B cell (primary cell): ENCODE measurements at regions not wholly inside any gene's neighbourhood (a gene's known extent, or its start where the extent isn't known, plus 50 kb on each side); places are given as distances from the start of the nearest gene placed in this dataset.

Experiments
- ATAC-seq: fragments of 200-7000 bp; cut with Tn5 transposase; one replicate; pipeline ENCODE4 v1.10.0; 2021; ENCODE audit warnings: low read depth, mild to moderate bottlenecking, moderate number of reproducible peaks, moderate library complexity
- CTCF ChIA-PET: fragments of 350-600 bp; sonication (Branson Sonifier 250); formaldehyde crosslinking; loops from one replicate; lab custom pipeline; 2021; ENCODE audit warnings: antibody characterized with exemption, inconsistent platforms; lab: Charles Lee
- POLR2A ChIA-PET: fragments of 350-600 bp; sonication (Branson Sonifier 250); formaldehyde crosslinking; loops from one replicate; lab custom pipeline; 2021; ENCODE audit warnings: antibody characterized with exemption; lab: Charles Lee
- DNase-seq: peaks from one replicate; pipeline ENCODE4 v3.0.0; 2013
- H2AFZ ChIP-seq: 2 replicates; pipeline ENCODE4 v1.6.1; 2012; ENCODE audit warnings: mild to moderate bottlenecking, low read depth, low read length; ENCODE audit not compliant: insufficient read depth, poor library complexity, severe bottlenecking
- H3K27ac ChIP-seq, 2 donors: 1 replicate in 1 of 2; 2 replicates in 1 of 2; pipeline ENCODE4 v1.5.1; 2012 to 2013; ENCODE audit warnings: low read length in 2 of 2, mild to moderate bottlenecking in 2 of 2, moderate library complexity in 1 of 2
- H3K27me3 ChIP-seq, 4 experiments: fragments of 200-600 bp in 1 of 4; sonication (generic) in 1 of 4; replicated peaks in 1 of 4; 1 replicate in 2 of 4; 2 replicates in 2 of 4; pipeline versions ENCODE4 v1.6.1 to v1.7.0; 2013 to 2016; ENCODE audit warnings: low read length in 3 of 4, mild to moderate bottlenecking in 2 of 4, mixed read lengths in 1 of 4, moderate library complexity in 1 of 4; ENCODE audit not compliant: insufficient read depth in 4 of 4, control insufficient read depth in 3 of 4; ENCODE audit errors: control extremely low read depth in 1 of 4
- H3K36me3 ChIP-seq, 2 experiments: replicated peaks in 1 of 2; 1 replicate in 1 of 2; 2 replicates in 1 of 2; pipeline versions ENCODE4 v1.6.1 to v1.7.1; 2013; ENCODE audit warnings: low read length in 1 of 2; ENCODE audit not compliant: insufficient read depth in 2 of 2, control insufficient read depth in 1 of 2; ENCODE audit errors: control extremely low read depth in 1 of 2, extremely low read depth in 1 of 2
- H3K4me1 ChIP-seq, 2 donors: fragments of 200-600 bp in 1 of 2; sonication (generic) in 1 of 2; 1 replicate in 1 of 2; 2 replicates in 1 of 2; pipeline versions ENCODE4 v1.5.1 to v1.6.1; 2013 to 2017; ENCODE audit warnings: low read length in 2 of 2; ENCODE audit not compliant: control insufficient read depth in 2 of 2, insufficient read depth in 2 of 2
- H3K4me2 ChIP-seq: replicated peaks from 2 replicates; pipeline ENCODE3; 2012; ENCODE audit warnings: mild to moderate bottlenecking, low read depth, low read length; ENCODE audit not compliant: poor library complexity, severe bottlenecking
- H3K4me3 ChIP-seq, 5 experiments: fragments of 200-600 bp in 1 of 5; sonication (generic) in 1 of 5; 1 replicate in 3 of 5; 2 replicates in 2 of 5; pipeline versions ENCODE4 v1.5.1 to v1.7.0; 2011 to 2016; ENCODE audit warnings: low read length in 4 of 5, mild to moderate bottlenecking in 4 of 5, low read depth in 2 of 5, control low read depth in 1 of 5, moderate library complexity in 1 of 5; ENCODE audit not compliant: insufficient read depth in 1 of 5; ENCODE audit errors: control extremely low read depth in 1 of 5, extremely low read depth in 1 of 5
- H3K79me2 ChIP-seq: fragments of 200-600 bp; sonication (generic); one replicate; pipeline ENCODE4 v1.6.0; 2016; ENCODE audit warnings: low read length; ENCODE audit not compliant: control insufficient read depth, insufficient read depth
- H3K9ac ChIP-seq: fragments of 200-600 bp; sonication (generic); 2 replicates; pipeline ENCODE4 v1.6.1; 2017; ENCODE audit warnings: mild to moderate bottlenecking, low read length, moderate library complexity
- H3K9me3 ChIP-seq, 3 donors: one replicate each; pipeline versions ENCODE4 v1.6.1 to v1.7.1; 2013; ENCODE audit warnings: low read length in 2 of 3; ENCODE audit not compliant: control insufficient read depth in 2 of 3, insufficient read depth in 1 of 3; ENCODE audit errors: control extremely low read depth in 1 of 3
- H4K20me1 ChIP-seq: 2 replicates; pipeline ENCODE4 v1.6.0; 2012; ENCODE audit warnings: mild to moderate bottlenecking, low read length; ENCODE audit not compliant: insufficient read depth, control insufficient read depth, poor library complexity, severe bottlenecking
- H3K27ac Mint-ChIP-seq: one replicate; pipeline ENCODE4 v1.8.0; 2021; ENCODE audit warnings: mixed read lengths
- H3K27me3 Mint-ChIP-seq: one replicate; pipeline ENCODE4 v1.8.0; 2021; ENCODE audit warnings: mixed read lengths
- H3K4me1 Mint-ChIP-seq: one replicate; pipeline ENCODE4 v1.8.0; 2021; ENCODE audit warnings: mixed read lengths
- H3K4me3 Mint-ChIP-seq: one replicate; pipeline ENCODE4 v1.8.0; 2021; ENCODE audit warnings: mixed read lengths
- H3K9me3 Mint-ChIP-seq: one replicate; pipeline ENCODE4 v1.8.0; 2022; ENCODE audit warnings: mixed read lengths; ENCODE audit not compliant: insufficient read depth
- CTCF ChIP-seq: fragments of 200-600 bp; IDR thresholded peaks from one replicate; pipeline ENCODE4 v1.8.0; 2022; ENCODE audit warnings: antibody characterized with exemption, mild to moderate bottlenecking
- EZH2 ChIP-seq: IDR thresholded peaks from 2 replicates; pipeline ENCODE4 v1.6.1; 2012; ENCODE audit warnings: borderline replicate concordance, low read depth, mild to moderate bottlenecking, moderate library complexity, low read length; ENCODE audit not compliant: insufficient read depth, poor library complexity, severe bottlenecking
- WGBS: methylation state at CpG from one replicate; pipeline ENCODE4 v1.1.5; 2013; ENCODE audit warnings: missing lambda C conversion rate; ENCODE audit not compliant: insufficient coverage; 5-methylcytosine and 5-hydroxymethylcytosine counted together
- intact Hi-C: fragments of 100-400 bp; cut with micrococcal nuclease; formaldehyde crosslinking; loops from one replicate; pipeline ENCODE4 v1.10.0; 2022

- Histone ChIP-seq H3K4me1 (no peaks in the 10 kb centered on the region), H3K9ac (no peak overlapping the region), H3K4me2 (no peak overlapping the region), H3K36me3 (no peaks in the 10 kb centered on the region), H3K4me3 (no peak overlapping the region), H3K9me3 (peaks cover 0 to 8% (median 0%) of the 10 kb centered on the region in 3 donors), H3K27me3 (no peaks in the 10 kb centered on the region), H3K79me2 (no peaks in the 10 kb centered on the region), H3K27ac (no peak overlapping the region), H4K20me1 (no peaks in the 10 kb centered on the region), H2AFZ (no peak overlapping the region)
- Mint-ChIP-seq H3K4me1 (no peaks in the 10 kb centered on the region), H3K27me3 (no peaks in the 10 kb centered on the region), H3K27ac (no peak overlapping the region), H3K9me3 (peaks cover 5% of the 10 kb centered on the region), H3K4me3 (no peak overlapping the region)
- TF ChIP-seq EZH2 = no peak
- no peak for TF ChIP-seq CTCF
- 100% methylated on average over 1 of the region's 3 CpGs for WGBS
- no peak for ATAC-seq
- intact Hi-C loops = no loop called here
- CTCF ChIA-PET = no interaction called here
- no peak for DNase-seq
- POLR2A ChIA-PET = no interaction called here
Measured at GRCh38 chr16:51638339-51639135, 487.5 kb upstream of the SALL1 start.

GRCh38 chr16:51637770-51638094 is 486.7 kb upstream of the SALL1 start:
- no peaks in the 10 kb centered on the region for H4K20me1 ChIP-seq
- H3K4me2 ChIP-seq = no peak overlapping the region
- Mint-ChIP-seq H3K4me3 (no peak overlapping the region), H3K27ac (no peak overlapping the region), H3K9me3 (peaks cover 5% of the 10 kb centered on the region), H3K4me1 (no peaks in the 10 kb centered on the region), H3K27me3 (no peaks in the 10 kb centered on the region)
- ATAC-seq (no peak), DNase-seq (no peak)
- H3K79me2 ChIP-seq = no peaks in the 10 kb centered on the region
- TF ChIP-seq EZH2 = no peak
- no peak for TF ChIP-seq CTCF
- no peak overlapping the region for H2AFZ ChIP-seq
- H3K4me3 ChIP-seq = no peak overlapping the region
- peaks cover 0 to 8% (median 0%) of the 10 kb centered on the region in 3 donors for H3K9me3 ChIP-seq
- intact Hi-C loops = no loop called here
- H3K36me3 ChIP-seq = no peaks in the 10 kb centered on the region
- ChIA-PET CTCF (no interaction called here), POLR2A (no interaction called here)
- no peaks in the 10 kb centered on the region for H3K27me3 ChIP-seq
- H3K4me1 ChIP-seq = no peaks in the 10 kb centered on the region
- 10% methylated on average over 5 of the region's 8 CpGs for WGBS
- H3K9ac ChIP-seq = no peak overlapping the region
- no peak overlapping the region for H3K27ac ChIP-seq
